ENCODE measurements at regions not wholly inside any gene's neighbourhood (a gene's known extent, or its start where the extent isn't known, plus 50 kb on each side); places are given as distances from the start of the nearest gene placed in this dataset.

DNA sequence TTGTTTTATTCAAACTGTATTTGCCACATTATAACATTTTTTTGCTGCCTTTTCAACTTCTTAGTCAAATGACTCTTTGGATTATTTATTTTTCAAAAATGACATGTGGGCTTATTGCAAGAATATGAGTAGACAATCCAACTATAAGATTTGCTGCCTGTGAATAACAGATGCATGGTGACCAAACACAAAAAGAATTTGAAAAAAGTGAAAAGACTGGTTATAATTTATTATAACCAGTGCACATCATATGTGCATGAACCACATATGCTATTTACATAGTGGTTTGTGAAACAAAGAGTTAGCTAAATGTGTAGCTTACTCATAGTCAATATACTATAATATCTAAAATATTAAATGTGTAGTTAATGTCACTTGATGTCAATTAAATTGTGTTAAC is 2086.8 kb downstream of the ARAP2 start:
- TF ChIP-seq, protein P1, sequence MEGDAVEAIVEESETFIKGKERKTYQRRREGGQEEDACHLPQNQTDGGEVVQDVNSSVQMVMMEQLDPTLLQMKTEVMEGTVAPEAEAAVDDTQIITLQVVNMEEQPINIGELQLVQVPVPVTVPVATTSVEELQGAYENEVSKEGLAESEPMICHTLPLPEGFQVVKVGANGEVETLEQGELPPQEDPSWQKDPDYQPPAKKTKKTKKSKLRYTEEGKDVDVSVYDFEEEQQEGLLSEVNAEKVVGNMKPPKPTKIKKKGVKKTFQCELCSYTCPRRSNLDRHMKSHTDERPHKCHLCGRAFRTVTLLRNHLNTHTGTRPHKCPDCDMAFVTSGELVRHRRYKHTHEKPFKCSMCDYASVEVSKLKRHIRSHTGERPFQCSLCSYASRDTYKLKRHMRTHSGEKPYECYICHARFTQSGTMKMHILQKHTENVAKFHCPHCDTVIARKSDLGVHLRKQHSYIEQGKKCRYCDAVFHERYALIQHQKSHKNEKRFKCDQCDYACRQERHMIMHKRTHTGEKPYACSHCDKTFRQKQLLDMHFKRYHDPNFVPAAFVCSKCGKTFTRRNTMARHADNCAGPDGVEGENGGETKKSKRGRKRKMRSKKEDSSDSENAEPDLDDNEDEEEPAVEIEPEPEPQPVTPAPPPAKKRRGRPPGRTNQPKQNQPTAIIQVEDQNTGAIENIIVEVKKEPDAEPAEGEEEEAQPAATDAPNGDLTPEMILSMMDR (conservative IDR thresholded peaks at IDR 0.05; ENCODE audit: low read length), result no peak
- no peak for TF ChIP-seq EZH2phosphoT487 (IDR thresholded peaks at IDR 0.05; ENCODE audit: borderline replicate concordance)

All from Loucy (cell line).